ENCODE measurements at regions not wholly inside any gene's neighbourhood (a gene's known extent, or its start where the extent isn't known, plus 50 kb on each side); places are given as distances from the start of the nearest gene placed in this dataset.

DNA sequence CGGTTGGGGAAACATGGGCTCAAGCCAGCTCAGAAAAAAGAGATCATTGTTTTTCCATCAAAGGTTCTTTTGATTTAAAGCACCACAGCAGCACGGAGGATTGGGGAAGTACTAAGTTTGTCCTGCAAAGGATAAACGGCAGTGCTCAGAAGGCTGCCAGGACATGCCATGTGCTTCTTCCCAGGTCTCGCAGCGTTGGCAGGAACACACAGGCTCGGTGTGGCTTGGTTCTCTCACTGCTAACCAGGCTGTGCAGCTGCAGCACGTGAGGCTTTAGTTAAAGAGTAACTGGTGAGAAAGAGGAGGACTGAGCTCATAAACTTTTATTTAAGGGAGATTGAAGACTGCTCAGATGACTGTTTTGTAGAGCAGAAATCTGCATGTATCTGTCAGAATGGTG, 264.3 kb downstream of the TSN start:
- WGBS, 2 donors (ENCODE audit: extremely low coverage in 2 of 2, insufficient read length in 2 of 2, insufficient replicate concordance in 1 of 2): no CpG with 5 or more reads among the region's 7 CpGs
- no peak overlapping the region for H4K91ac ChIP-seq (ENCODE audit: low read depth, low read length, poor library complexity)
- H3K4me3 ChIP-seq (ENCODE audit: low read length in 2 of 2): no peak overlapping the region
- no peak overlapping the region for H2BK12ac ChIP-seq (ENCODE audit: low read length)
- no peaks in the 10 kb centered on the region for H3K79me1 ChIP-seq (ENCODE audit: low read depth, low read length)
- H3K23ac ChIP-seq (ENCODE audit: low read depth, low read length, poor library complexity): no peak overlapping the region
- no peak overlapping the region for H2AFZ ChIP-seq (ENCODE audit: low read length)
- H3K9me3 ChIP-seq (replicated peaks in 1 of 2; ENCODE audit: control insufficient read depth in 2 of 2, insufficient read depth in 1 of 2, low read depth in 1 of 2, low read length in 2 of 2): peaks cover 0 to 4% of the 10 kb centered on the region in 2 donors
- no peak overlapping the region for H3K18ac ChIP-seq (ENCODE audit: low read length)
- H4K8ac ChIP-seq (ENCODE audit: low read depth, low read length): no peak overlapping the region
- no peak overlapping the region for H2BK5ac ChIP-seq (ENCODE audit: low read length)
- peaks cover 0 to 1% of the 10 kb centered on the region in 2 donors for H3K4me1 ChIP-seq (ENCODE audit: control insufficient read depth in 2 of 2, insufficient read depth in 1 of 2, low read depth in 1 of 2, low read length in 2 of 2)
- H3K27ac ChIP-seq (replicated peaks; ENCODE audit: low read length): no peak overlapping the region
- H3K27me3 ChIP-seq (ENCODE audit: control insufficient read depth in 3 of 3, insufficient read depth in 3 of 3, low read depth in 1 of 3, low read length in 3 of 3): no peaks in the 10 kb centered on the region
- no peaks in the 10 kb centered on the region for H3K36me3 ChIP-seq (replicated peaks in 1 of 2; ENCODE audit: control insufficient read depth in 2 of 2, insufficient read depth in 2 of 2, low read length in 2 of 2)
- H2BK15ac ChIP-seq (ENCODE audit: low read length): no peak overlapping the region
- H3K4ac ChIP-seq (ENCODE audit: low read length): no peak overlapping the region
- no peak for DNase-seq (ENCODE audit: low spot score)
- H2BK120ac ChIP-seq (ENCODE audit: low read depth, low read length): no peak overlapping the region
- no peak overlapping the region for H2AK5ac ChIP-seq (ENCODE audit: low read depth, low read length)
- no peak overlapping the region for H3K4me2 ChIP-seq (ENCODE audit: insufficient read depth, low read length, poor library complexity, severe bottlenecking)
- H3K9ac ChIP-seq (ENCODE audit: low read depth, low read length, poor library complexity): no peak overlapping the region
- H3K14ac ChIP-seq (ENCODE audit: low read length): no peak overlapping the region

DNA sequence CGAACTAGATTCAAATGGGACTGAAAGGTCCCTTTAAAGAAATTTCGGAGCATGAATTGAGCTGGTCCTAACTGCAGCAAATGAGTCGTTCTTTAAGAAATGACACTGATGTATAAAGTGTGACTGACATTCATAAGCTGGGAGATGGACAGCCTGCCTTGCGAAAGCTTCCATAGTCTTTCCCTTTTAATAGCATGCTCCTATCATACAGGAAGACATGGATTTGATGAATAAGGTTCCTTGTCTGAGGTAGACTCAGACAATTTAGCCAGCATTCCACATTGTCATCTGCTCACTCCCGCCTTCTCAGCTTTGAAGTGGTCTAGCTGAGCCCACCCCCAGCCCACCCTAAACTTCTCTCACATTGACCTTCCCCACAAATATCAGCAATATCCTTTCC, 264.9 kb downstream of the TSN start:
- Histone ChIP-seq H2BK12ac (ENCODE audit: low read length) (no peak overlapping the region), H2AK5ac (ENCODE audit: low read depth, low read length) (no peak overlapping the region), H3K4ac (ENCODE audit: low read length) (no peak overlapping the region), H4K91ac (ENCODE audit: low read depth, low read length, poor library complexity) (no peak overlapping the region), H3K18ac (ENCODE audit: low read length) (no peak overlapping the region), H2BK120ac (ENCODE audit: low read depth, low read length) (no peak overlapping the region), H3K4me1 (ENCODE audit: control insufficient read depth in 2 of 2, insufficient read depth in 1 of 2, low read depth in 1 of 2, low read length in 2 of 2) (peaks cover 0 to 1% of the 10 kb centered on the region in 2 donors), H4K8ac (ENCODE audit: low read depth, low read length) (no peak overlapping the region), H3K36me3 (replicated peaks in 1 of 2; ENCODE audit: control insufficient read depth in 2 of 2, insufficient read depth in 2 of 2, low read length in 2 of 2) (no peaks in the 10 kb centered on the region), H2BK5ac (ENCODE audit: low read length) (no peak overlapping the region), H3K9me3 (replicated peaks in 1 of 2; ENCODE audit: control insufficient read depth in 2 of 2, insufficient read depth in 1 of 2, low read depth in 1 of 2, low read length in 2 of 2) (peaks cover 0 to 4% of the 10 kb centered on the region in 2 donors), H3K4me2 (ENCODE audit: insufficient read depth, low read length, poor library complexity, severe bottlenecking) (no peak overlapping the region), H3K9ac (ENCODE audit: low read depth, low read length, poor library complexity) (no peak overlapping the region), H3K14ac (ENCODE audit: low read length) (no peak overlapping the region), H3K27ac (replicated peaks; ENCODE audit: low read length) (no peak overlapping the region), H3K23ac (ENCODE audit: low read depth, low read length, poor library complexity) (no peak overlapping the region), H2AFZ (ENCODE audit: low read length) (no peak overlapping the region), H3K27me3 (ENCODE audit: control insufficient read depth in 3 of 3, insufficient read depth in 3 of 3, low read depth in 1 of 3, low read length in 3 of 3) (no peaks in the 10 kb centered on the region), H3K79me1 (ENCODE audit: low read depth, low read length) (no peaks in the 10 kb centered on the region), H2BK15ac (ENCODE audit: low read length) (no peak overlapping the region), H3K4me3 (ENCODE audit: low read length in 2 of 2) (no peak overlapping the region)
- no CpG with 5 or more reads among the region's 5 CpGs for WGBS, 2 donors (ENCODE audit: extremely low coverage in 2 of 2, insufficient read length in 2 of 2, insufficient replicate concordance in 1 of 2)
- no peak for DNase-seq (ENCODE audit: low spot score)

DNA sequence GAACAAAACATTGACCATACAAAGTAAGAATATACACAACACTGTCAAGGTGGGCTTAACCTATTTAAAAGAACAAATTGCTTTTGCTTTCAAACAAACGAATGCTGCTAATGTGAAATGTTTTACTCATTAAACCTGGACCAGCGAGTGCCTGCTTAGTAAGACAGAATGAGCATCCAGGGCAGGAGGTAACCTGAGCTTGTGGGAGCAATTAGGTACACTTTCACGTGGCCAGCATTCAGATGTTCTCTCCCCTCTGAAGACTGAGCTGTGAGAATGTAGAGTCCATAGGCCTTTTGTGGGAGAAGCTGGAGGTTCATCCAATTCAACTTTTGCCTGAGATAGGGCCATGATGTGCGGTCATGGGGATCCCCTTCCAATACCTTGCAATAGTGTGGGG, 266.5 kb downstream of the TSN start:
- H3K4ac ChIP-seq (ENCODE audit: low read length): no peak overlapping the region
- H3K9ac ChIP-seq (ENCODE audit: low read depth, low read length, poor library complexity): no peak overlapping the region
- no peak for DNase-seq (ENCODE audit: low spot score)
- H2BK120ac ChIP-seq (ENCODE audit: low read depth, low read length): no peak overlapping the region
- H2AFZ ChIP-seq (ENCODE audit: low read length): no peak overlapping the region
- H2AK5ac ChIP-seq (ENCODE audit: low read depth, low read length): no peak overlapping the region
- H3K9me3 ChIP-seq (replicated peaks in 1 of 2; ENCODE audit: control insufficient read depth in 2 of 2, insufficient read depth in 1 of 2, low read depth in 1 of 2, low read length in 2 of 2): peaks cover 0 to 4% of the 10 kb centered on the region in 2 donors
- no peak overlapping the region for H3K4me3 ChIP-seq (ENCODE audit: low read length in 2 of 2)
- no peak overlapping the region for H3K18ac ChIP-seq (ENCODE audit: low read length)
- H3K23ac ChIP-seq (ENCODE audit: low read depth, low read length, poor library complexity): no peak overlapping the region
- H4K91ac ChIP-seq (ENCODE audit: low read depth, low read length, poor library complexity): no peak overlapping the region
- no peak overlapping the region for H3K4me2 ChIP-seq (ENCODE audit: insufficient read depth, low read length, poor library complexity, severe bottlenecking)
- H3K27ac ChIP-seq (replicated peaks; ENCODE audit: low read length): no peak overlapping the region
- no peak overlapping the region for H2BK5ac ChIP-seq (ENCODE audit: low read length)
- H4K8ac ChIP-seq (ENCODE audit: low read depth, low read length): no peak overlapping the region
- H3K27me3 ChIP-seq (ENCODE audit: control insufficient read depth in 3 of 3, insufficient read depth in 3 of 3, low read depth in 1 of 3, low read length in 3 of 3): no peaks in the 10 kb centered on the region
- no CpG with 5 or more reads among the region's 4 CpGs for WGBS, 2 donors (ENCODE audit: extremely low coverage in 2 of 2, insufficient read length in 2 of 2, insufficient replicate concordance in 1 of 2)
- H3K36me3 ChIP-seq (replicated peaks in 1 of 2; ENCODE audit: control insufficient read depth in 2 of 2, insufficient read depth in 2 of 2, low read length in 2 of 2): no peaks in the 10 kb centered on the region
- H2BK12ac ChIP-seq (ENCODE audit: low read length): no peak overlapping the region
- H2BK15ac ChIP-seq (ENCODE audit: low read length): no peak overlapping the region
- no peaks in the 10 kb centered on the region for H3K79me1 ChIP-seq (ENCODE audit: low read depth, low read length)
- no peak overlapping the region for H3K14ac ChIP-seq (ENCODE audit: low read length)
- peaks cover 0 to 1% of the 10 kb centered on the region in 2 donors for H3K4me1 ChIP-seq (ENCODE audit: control insufficient read depth in 2 of 2, insufficient read depth in 1 of 2, low read depth in 1 of 2, low read length in 2 of 2)

DNA sequence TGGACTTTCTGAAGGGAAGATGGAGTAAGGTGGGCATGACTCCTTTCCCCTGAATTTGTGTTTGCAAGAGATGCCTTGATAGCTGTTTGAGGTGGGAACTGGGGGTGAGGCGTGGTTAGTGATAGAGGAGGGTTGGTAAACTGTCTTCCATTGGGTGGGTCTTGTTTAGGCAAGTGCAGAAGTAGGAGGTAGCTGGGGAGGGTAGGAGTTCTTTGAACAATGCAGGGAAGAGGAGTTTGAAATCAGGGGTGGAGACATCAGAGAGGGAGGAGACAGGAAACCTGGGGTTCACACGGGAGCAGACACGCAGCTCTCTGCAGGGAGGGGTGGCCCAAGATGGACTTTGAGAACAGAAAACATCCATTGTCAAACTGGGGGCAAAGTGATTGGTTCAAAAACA, 267.1 kb downstream of the TSN start:
- H4K8ac ChIP-seq (ENCODE audit: low read depth, low read length): no peak overlapping the region
- no peak overlapping the region for H3K4me2 ChIP-seq (ENCODE audit: insufficient read depth, low read length, poor library complexity, severe bottlenecking)
- no peaks in the 10 kb centered on the region for H3K79me1 ChIP-seq (ENCODE audit: low read depth, low read length)
- H2AK5ac ChIP-seq (ENCODE audit: low read depth, low read length): no peak overlapping the region
- H3K18ac ChIP-seq (ENCODE audit: low read length): no peak overlapping the region
- H2BK120ac ChIP-seq (ENCODE audit: low read depth, low read length): no peak overlapping the region
- H3K4me1 ChIP-seq (ENCODE audit: control insufficient read depth in 2 of 2, insufficient read depth in 1 of 2, low read depth in 1 of 2, low read length in 2 of 2): peaks cover 0 to 1% of the 10 kb centered on the region in 2 donors
- no peaks in the 10 kb centered on the region for H3K27me3 ChIP-seq (ENCODE audit: control insufficient read depth in 3 of 3, insufficient read depth in 3 of 3, low read depth in 1 of 3, low read length in 3 of 3)
- WGBS, 2 donors (ENCODE audit: extremely low coverage in 2 of 2, insufficient read length in 2 of 2, insufficient replicate concordance in 1 of 2): no CpG with 5 or more reads among the region's 3 CpGs
- no peak overlapping the region for H3K4ac ChIP-seq (ENCODE audit: low read length)
- H2AFZ ChIP-seq (ENCODE audit: low read length): no peak overlapping the region
- no peak overlapping the region for H3K27ac ChIP-seq (replicated peaks; ENCODE audit: low read length)
- H3K36me3 ChIP-seq (replicated peaks in 1 of 2; ENCODE audit: control insufficient read depth in 2 of 2, insufficient read depth in 2 of 2, low read length in 2 of 2): no peaks in the 10 kb centered on the region
- no peak overlapping the region for H2BK5ac ChIP-seq (ENCODE audit: low read length)
- no peak overlapping the region for H2BK12ac ChIP-seq (ENCODE audit: low read length)
- H2BK15ac ChIP-seq (ENCODE audit: low read length): no peak overlapping the region
- no peak overlapping the region for H3K4me3 ChIP-seq (ENCODE audit: low read length in 2 of 2)
- DNase-seq (ENCODE audit: low spot score): no peak
- no peak overlapping the region for H3K23ac ChIP-seq (ENCODE audit: low read depth, low read length, poor library complexity)
- H3K9ac ChIP-seq (ENCODE audit: low read depth, low read length, poor library complexity): no peak overlapping the region
- peaks cover 0 to 4% of the 10 kb centered on the region in 2 donors for H3K9me3 ChIP-seq (replicated peaks in 1 of 2; ENCODE audit: control insufficient read depth in 2 of 2, insufficient read depth in 1 of 2, low read depth in 1 of 2, low read length in 2 of 2)
- H4K91ac ChIP-seq (ENCODE audit: low read depth, low read length, poor library complexity): no peak overlapping the region
- H3K14ac ChIP-seq (ENCODE audit: low read length): no peak overlapping the region

Measured in neuronal stem cell (in vitro differentiated cells).